Tibial artery (tissue), 4 donors: ENCODE measurements at regions not wholly inside any gene's neighbourhood (a gene's known extent, or its start where the extent isn't known, plus 50 kb on each side); places are given as distances from the start of the nearest gene placed in this dataset.

Experiments used
- DNase-seq, 2 donors: peaks; one replicate each; pipeline ENCODE4 v3.0.0-alpha.2; 2019
- H3K27ac ChIP-seq, 2 donors: fragments of 200-600 bp; sonication (generic) in 1 of 2; 1 replicate in 1 of 2; 2 replicates in 1 of 2; pipeline ENCODE4 v1.5.1; 2018 to 2019; ENCODE audit warnings: mild to moderate bottlenecking in 1 of 2
- H3K27me3 ChIP-seq, 2 donors: fragments of 200-600 bp; sonication (generic) in 1 of 2; one replicate each; pipeline versions ENCODE4 v1.5.1 to v1.6.0; 2016 to 2019
- H3K36me3 ChIP-seq, 3 donors: fragments of 200-600 bp; sonication (generic) in 2 of 3; one replicate each; pipeline ENCODE4 v1.5.1; 2016 to 2019; ENCODE audit warnings: mild to moderate bottlenecking in 2 of 3
- H3K4me1 ChIP-seq, 4 donors: fragments of 200-600 bp; sonication (generic) in 2 of 4; 1 replicate in 3 of 4; 2 replicates in 1 of 4; pipeline ENCODE4 v1.5.1; 2016 to 2019
- H3K4me3 ChIP-seq, 2 donors: fragments of 200-600 bp; sonication (generic) in 1 of 2; 1 replicate in 1 of 2; 2 replicates in 1 of 2; pipeline ENCODE4 v1.5.1; 2018 to 2019; ENCODE audit warnings: mild to moderate bottlenecking in 2 of 2
- H3K9me3 ChIP-seq, 3 donors: fragments of 200-600 bp; sonication (generic) in 1 of 3; one replicate each; pipeline ENCODE4 v1.5.1; 2016 to 2019
- CTCF ChIP-seq, 2 experiments: fragments of 200-600 bp in 1 of 2; fragments of 450-650 bp in 1 of 2; IDR thresholded peaks; one replicate each; pipeline ENCODE4 v1.5.1; 2017 to 2019; ENCODE audit warnings: antibody characterized with exemption in 2 of 2, mild to moderate bottlenecking in 1 of 2, moderate library complexity in 1 of 2
- intact Hi-C: fragments of 100-400 bp; cut with DNase I; formaldehyde crosslinking; loops from one replicate; pipeline ENCODE4 v1.15.0; 2023; ENCODE audit warnings: low total_unique reads

- Histone ChIP-seq H3K9me3 (no peaks in the 10 kb centered on the region), H3K36me3 (no peaks in the 10 kb centered on the region), H3K27me3 (no peaks in the 10 kb centered on the region), H3K27ac (no peak overlapping the region), H3K4me3 (no peak overlapping the region), H3K4me1 (no peaks in the 10 kb centered on the region)
- no peak for TF ChIP-seq CTCF (IDR thresholded peaks at IDR 0.05)
- no peak for DNase-seq
- intact Hi-C loops: no loop called here
These were observed 717.9 kb upstream of the ADAMTS16 start for GRCh38 chr5:4422247-4422646.

- TF ChIP-seq CTCF (IDR thresholded peaks at IDR 0.05): no peak
- Histone ChIP-seq H3K4me1 (no peaks in the 10 kb centered on the region), H3K36me3 (no peaks in the 10 kb centered on the region), H3K27ac (no peak overlapping the region), H3K27me3 (no peaks in the 10 kb centered on the region), H3K4me3 (no peak overlapping the region), H3K9me3 (no peaks in the 10 kb centered on the region)
- intact Hi-C loops: no loop called here
- DNase-seq: no peak
These were observed 715.2 kb upstream of the ADAMTS16 start for GRCh38 chr5:4424895-4425294.

- DNase-seq: no peak
- Histone ChIP-seq H3K27me3 (no peaks in the 10 kb centered on the region), H3K4me1 (no peaks in the 10 kb centered on the region), H3K36me3 (no peaks in the 10 kb centered on the region), H3K4me3 (no peak overlapping the region), H3K9me3 (no peaks in the 10 kb centered on the region), H3K27ac (no peak overlapping the region)
- intact Hi-C loops: no loop called here
- no peak for TF ChIP-seq CTCF (IDR thresholded peaks at IDR 0.05)
These were observed 699.6 kb upstream of the ADAMTS16 start for GRCh38 chr5:4440536-4440935.

- intact Hi-C loops: no loop called here
- peaks cover 0 to 5% (median 3%) of the 10 kb centered on the region in 3 donors for H3K9me3 ChIP-seq
These were observed 697.9 kb upstream of the ADAMTS16 start for GRCh38 chr5:4442221-4442620.

GRCh38 chr5:4447657-4448056, 692.5 kb upstream of the ADAMTS16 start:
- intact Hi-C loops: no loop called here
- DNase-seq: no peak
- no peak for TF ChIP-seq CTCF (IDR thresholded peaks at IDR 0.05)
- no peaks in the 10 kb centered on the region for H3K4me1 ChIP-seq
- H3K27ac ChIP-seq: no peak overlapping the region
- no peak overlapping the region for H3K4me3 ChIP-seq
- peaks cover 0 to 9% (median 4%) of the 10 kb centered on the region in 3 donors for H3K9me3 ChIP-seq
- H3K36me3 ChIP-seq: no peaks in the 10 kb centered on the region
- no peaks in the 10 kb centered on the region for H3K27me3 ChIP-seq

More at GRCh38 chr5:4442221-4442620, 697.9 kb upstream of the ADAMTS16 start:
- no peaks in the 10 kb centered on the region for H3K36me3 ChIP-seq
- no peak overlapping the region for H3K4me3 ChIP-seq
- H3K27me3 ChIP-seq: no peaks in the 10 kb centered on the region
- H3K27ac ChIP-seq: no peak overlapping the region
- no peak for TF ChIP-seq CTCF (IDR thresholded peaks at IDR 0.05)
- H3K4me1 ChIP-seq: no peaks in the 10 kb centered on the region
- DNase-seq: no peak

GRCh38 chr5:4453655-4454054, 686.5 kb upstream of the ADAMTS16 start:
- no peak overlapping the region for H3K27ac ChIP-seq
- H3K4me1 ChIP-seq: no peaks in the 10 kb centered on the region
- DNase-seq: no peak
- H3K36me3 ChIP-seq: no peaks in the 10 kb centered on the region
- intact Hi-C loops: no loop called here
- no peaks in the 10 kb centered on the region for H3K9me3 ChIP-seq
- TF ChIP-seq CTCF (IDR thresholded peaks at IDR 0.05): no peak
- H3K4me3 ChIP-seq: no peak overlapping the region
- H3K27me3 ChIP-seq: no peaks in the 10 kb centered on the region
